Mesenchymal stem cell (in vitro differentiated cells and primary cell): ENCODE measurements at regions not wholly inside any gene's neighbourhood (a gene's known extent, or its start where the extent isn't known, plus 50 kb on each side); places are given as distances from the start of the nearest gene placed in this dataset.
"Not testable (repeated sequence)": the region's sequence is repeated elsewhere in the genome, so short reads cannot be mapped to it uniquely, and the experiment has no call there.

Experiments used
- DNase-seq: peaks from one replicate; pipeline ENCODE4 v3.0.0-alpha.2; 2013
- H2AFZ ChIP-seq: one replicate; pipeline ENCODE4 v1.6.1; 2013; ENCODE audit warnings: low read depth, mild to moderate bottlenecking, control low read depth, inconsistent platforms, low read length, moderate library complexity
- H2AK5ac ChIP-seq: 2 replicates; pipeline ENCODE4 v1.6.1; 2013; ENCODE audit warnings: low read length, moderate library complexity, mild to moderate bottlenecking, inconsistent platforms; ENCODE audit not compliant: severe bottlenecking
- H2BK120ac ChIP-seq: one replicate; pipeline ENCODE4 v1.6.1; 2013; ENCODE audit warnings: low read depth, mild to moderate bottlenecking, inconsistent platforms, low read length, moderate library complexity
- H2BK12ac ChIP-seq, 2 experiments: one replicate each; pipeline ENCODE4 v1.6.1; 2013; ENCODE audit warnings: inconsistent platforms in 2 of 2, low read length in 2 of 2, mild to moderate bottlenecking in 2 of 2, moderate library complexity in 2 of 2, control low read depth in 1 of 2
- H2BK15ac ChIP-seq: one replicate; pipeline ENCODE4 v1.6.1; 2013; ENCODE audit warnings: mild to moderate bottlenecking, low read depth, inconsistent platforms; ENCODE audit not compliant: poor library complexity, severe bottlenecking
- H2BK5ac ChIP-seq: 2 replicates; pipeline ENCODE4 v1.6.1; 2013; ENCODE audit warnings: low read depth, mild to moderate bottlenecking, low read length, control low read depth, inconsistent platforms; ENCODE audit not compliant: poor library complexity, severe bottlenecking
- H3K14ac ChIP-seq, 2 experiments: one replicate each; pipeline ENCODE4 v1.6.1; 2013; ENCODE audit warnings: inconsistent platforms in 2 of 2, low read length in 2 of 2, control low read depth in 1 of 2, mild to moderate bottlenecking in 1 of 2, moderate library complexity in 1 of 2
- H3K18ac ChIP-seq, 2 experiments: one replicate each; pipeline ENCODE4 v1.6.1; 2013; ENCODE audit warnings: inconsistent platforms in 2 of 2, low read length in 2 of 2, control low read depth in 1 of 2, low read depth in 1 of 2, mild to moderate bottlenecking in 1 of 2
- H3K23ac ChIP-seq, 2 experiments: one replicate each; pipeline ENCODE4 v1.6.1; 2013; ENCODE audit warnings: inconsistent platforms in 2 of 2, low read length in 2 of 2, mild to moderate bottlenecking in 2 of 2, moderate library complexity in 2 of 2, control low read depth in 1 of 2
- H3K27ac ChIP-seq: 2 replicates; pipeline ENCODE4 v1.5.1; 2013; ENCODE audit warnings: mild to moderate bottlenecking, moderate library complexity, low read length, control low read depth, inconsistent platforms; ENCODE audit not compliant: poor library complexity, severe bottlenecking
- H3K27me3 ChIP-seq, 2 experiments: 2 replicates each; pipeline versions ENCODE4 v1.6.1 to v1.7.0; 2013; ENCODE audit warnings: low read length in 2 of 2, mild to moderate bottlenecking in 2 of 2, moderate library complexity in 2 of 2, control low read depth in 1 of 2, inconsistent platforms in 1 of 2; ENCODE audit not compliant: control insufficient read depth in 1 of 2, insufficient read depth in 1 of 2
- H3K36me3 ChIP-seq, 2 experiments: 2 replicates each; pipeline versions ENCODE4 v1.6.1 to v1.7.0; 2013; ENCODE audit warnings: low read length in 2 of 2, control low read depth in 1 of 2, inconsistent platforms in 1 of 2, low read depth in 1 of 2, mild to moderate bottlenecking in 1 of 2; ENCODE audit not compliant: insufficient read depth in 2 of 2, control insufficient read depth in 1 of 2
- H3K4ac ChIP-seq, 2 experiments: one replicate each; pipeline ENCODE4 v1.6.1; 2013; ENCODE audit warnings: inconsistent platforms in 2 of 2, low read length in 2 of 2, mild to moderate bottlenecking in 2 of 2, moderate library complexity in 2 of 2, control low read depth in 1 of 2, low read depth in 1 of 2
- H3K4me1 ChIP-seq: 2 replicates; pipeline ENCODE4 v1.6.1; 2013; ENCODE audit warnings: low read depth, low read length, control low read depth; ENCODE audit not compliant: control insufficient read depth, insufficient read depth
- H3K4me2 ChIP-seq: 2 replicates; pipeline ENCODE4 v1.6.1; 2013; ENCODE audit warnings: low read length, mild to moderate bottlenecking, inconsistent platforms; ENCODE audit not compliant: poor library complexity, severe bottlenecking
- H3K4me3 ChIP-seq, 2 experiments: 2 replicates each; pipeline versions ENCODE4 v1.5.1 to v1.7.0; 2013; ENCODE audit warnings: low read length in 2 of 2, mild to moderate bottlenecking in 2 of 2, control low read depth in 1 of 2, low read depth in 1 of 2; ENCODE audit not compliant: insufficient read depth in 1 of 2
- H3K79me1 ChIP-seq: replicated peaks from 2 replicates; pipeline ENCODE4 v1.6.1; 2013; ENCODE audit warnings: mild to moderate bottlenecking, control low read depth, low read length, inconsistent platforms; ENCODE audit not compliant: poor library complexity, severe bottlenecking
- H3K9ac ChIP-seq: 2 replicates; pipeline ENCODE4 v1.7.0; 2013; ENCODE audit warnings: mild to moderate bottlenecking, low read length, moderate library complexity
- H3K9me3 ChIP-seq: 2 replicates; pipeline ENCODE4 v1.7.0; 2013; ENCODE audit warnings: mild to moderate bottlenecking, low read length; ENCODE audit not compliant: control insufficient read depth
- H4K8ac ChIP-seq: one replicate; pipeline ENCODE4 v1.6.1; 2013; ENCODE audit warnings: inconsistent platforms, mild to moderate bottlenecking, low read length, moderate library complexity
- H4K91ac ChIP-seq: one replicate; pipeline ENCODE4 v1.6.1; 2013; ENCODE audit warnings: mild to moderate bottlenecking, low read length, inconsistent platforms
- WGBS: methylation state at CpG from one replicate; pipeline ENCODE4 v1.1.7; 2013; ENCODE audit warnings: mixed read lengths; 5-methylcytosine and 5-hydroxymethylcytosine counted together

DNA sequence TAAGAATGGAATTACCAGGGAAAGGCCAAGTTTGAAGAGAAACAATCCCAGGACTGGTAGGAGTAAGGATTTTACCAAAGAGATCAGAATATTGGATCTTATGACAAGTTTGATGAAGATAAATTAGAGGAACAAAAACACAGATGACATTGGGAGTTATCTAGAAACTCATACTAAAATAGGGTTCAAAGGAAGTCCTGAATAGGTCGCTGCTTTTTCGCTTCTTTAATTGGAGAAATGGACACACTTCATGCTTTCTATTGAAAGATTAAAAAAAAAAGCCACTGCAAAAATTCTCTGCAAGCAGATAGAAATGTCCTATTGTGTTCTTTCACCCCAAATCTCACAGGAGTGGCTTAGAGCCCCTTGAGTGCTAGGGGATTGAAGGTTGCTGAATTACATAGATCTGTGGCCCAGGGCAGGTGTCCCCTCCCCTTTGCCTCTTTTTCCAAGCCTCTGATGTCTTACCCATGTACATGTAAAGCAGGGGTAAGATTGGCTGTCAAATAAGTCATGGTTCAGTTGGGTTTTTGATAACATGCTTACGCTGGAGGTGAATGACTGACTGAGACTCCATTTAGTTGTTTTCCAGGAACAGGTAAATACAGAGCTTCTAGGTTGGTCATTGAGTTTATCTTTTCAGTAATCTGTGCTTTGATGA lies 152.0 kb downstream of the OR13A1 start:
- Histone ChIP-seq H3K36me3 (no peaks in the 10 kb centered on the region), H3K18ac (no peak overlapping the region), H3K9ac (no peak overlapping the region), H3K4me3 (no peak overlapping the region), H2BK12ac (no peak overlapping the region), H3K14ac (no peak overlapping the region), H3K23ac (no peak overlapping the region), H3K27me3 (no peaks in the 10 kb centered on the region), H4K8ac (no peak overlapping the region), H4K91ac (no peak overlapping the region), H3K27ac (no peak overlapping the region), H3K4ac (no peak overlapping the region), H3K9me3 (no peaks in the 10 kb centered on the region), H3K79me1 (no peaks in the 10 kb centered on the region), H2BK120ac (no peak overlapping the region), H2AK5ac (no peak overlapping the region), H3K4me1 (no peaks in the 10 kb centered on the region), H2BK5ac (no peak overlapping the region), H2AFZ (no peak overlapping the region), H2BK15ac (no peak overlapping the region), H3K4me2 (no peak overlapping the region)
- DNase-seq: no peak
- WGBS: 92% methylated on average over 3 of the region's 3 CpGs

DNA sequence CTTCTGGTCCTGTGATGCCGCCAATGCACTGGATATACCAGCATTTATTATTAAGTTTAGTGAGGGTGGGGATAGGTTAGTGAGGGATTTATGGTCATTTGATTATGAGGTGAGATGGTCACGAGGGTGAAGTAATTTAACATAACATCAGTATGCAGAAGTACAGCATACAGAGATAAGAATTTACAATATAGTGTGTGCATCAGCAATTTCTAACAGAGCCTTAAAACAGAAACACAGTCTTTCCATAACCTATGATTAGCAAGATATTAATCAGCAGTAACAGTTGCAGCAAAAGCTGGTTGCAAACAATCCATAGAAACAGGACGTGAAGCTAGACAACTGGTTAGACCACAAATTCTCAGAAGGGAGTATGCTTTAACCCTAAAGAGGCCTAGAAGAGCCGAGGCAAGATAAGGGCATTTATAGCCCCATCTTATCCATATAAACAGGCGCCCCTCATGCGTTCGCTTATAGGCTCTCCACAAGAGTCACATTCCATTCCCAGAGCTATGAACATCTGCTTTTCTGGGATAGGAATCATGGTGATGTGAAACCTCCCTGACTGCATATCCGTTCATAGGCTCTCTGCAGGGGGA lies 139.8 kb downstream of the OR13A1 start:
- not testable (repeated sequence) for H2AK5ac ChIP-seq, H3K27ac ChIP-seq, H3K36me3 ChIP-seq, H2BK120ac ChIP-seq, H3K9me3 ChIP-seq, H3K18ac ChIP-seq, H3K4me1 ChIP-seq, H3K23ac ChIP-seq, H3K4me2 ChIP-seq, H4K8ac ChIP-seq, H3K27me3 ChIP-seq, H3K4me3 ChIP-seq, H2AFZ ChIP-seq, H2BK12ac ChIP-seq, H2BK5ac ChIP-seq, H3K79me1 ChIP-seq, H2BK15ac ChIP-seq, H3K14ac ChIP-seq, H3K9ac ChIP-seq, H3K4ac ChIP-seq, H4K91ac ChIP-seq
- peak; percentile 33 for DNase-seq
- 64% methylated on average over 7 of the region's 8 CpGs for WGBS

DNA sequence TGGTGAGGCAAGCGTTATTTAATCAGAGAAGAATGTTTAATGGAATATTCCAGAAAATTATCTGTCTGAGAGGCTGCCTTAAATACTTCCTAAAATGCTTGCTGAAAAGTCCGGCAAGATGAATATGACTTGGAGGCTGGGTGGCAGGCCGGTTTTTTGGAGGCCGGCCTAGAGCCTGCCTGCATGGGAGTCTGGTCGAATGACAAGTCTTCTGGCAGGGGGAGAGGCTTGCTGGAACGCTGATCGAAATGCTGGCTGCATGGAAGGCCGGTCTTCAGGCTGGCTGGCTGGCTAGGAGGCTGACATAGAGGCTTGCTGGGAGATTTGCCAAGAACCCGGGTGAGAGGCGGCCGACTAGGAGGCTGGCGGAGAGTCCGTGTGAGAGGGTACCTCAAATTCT lies 135.7 kb downstream of the OR13A1 start:
- no peak overlapping the region for H4K8ac ChIP-seq
- H3K79me1 ChIP-seq: no peaks in the 10 kb centered on the region
- no peak overlapping the region for H3K14ac ChIP-seq
- H3K9ac ChIP-seq: peak overlapping the region; percentile 51
- H3K23ac ChIP-seq: no peak overlapping the region
- H3K4me1 ChIP-seq: no peaks in the 10 kb centered on the region
- no peaks in the 10 kb centered on the region for H3K27me3 ChIP-seq
- H2AFZ ChIP-seq: no peak overlapping the region
- H2BK5ac ChIP-seq: no peak overlapping the region
- DNase-seq: no peak
- WGBS: 87% methylated on average over 13 of the region's 13 CpGs
- no peak overlapping the region for H4K91ac ChIP-seq
- no peak overlapping the region for H3K18ac ChIP-seq
- no peak overlapping the region for H3K4me2 ChIP-seq
- H3K4me3 ChIP-seq: no peak overlapping the region
- H3K4ac ChIP-seq: no peak overlapping the region
- no peak overlapping the region for H2BK15ac ChIP-seq
- H2BK120ac ChIP-seq: no peak overlapping the region
- H3K36me3 ChIP-seq: no peaks in the 10 kb centered on the region
- no peak overlapping the region for H2BK12ac ChIP-seq
- H2AK5ac ChIP-seq: no peak overlapping the region
- H3K9me3 ChIP-seq: no peaks in the 10 kb centered on the region
- H3K27ac ChIP-seq: no peak overlapping the region

DNA sequence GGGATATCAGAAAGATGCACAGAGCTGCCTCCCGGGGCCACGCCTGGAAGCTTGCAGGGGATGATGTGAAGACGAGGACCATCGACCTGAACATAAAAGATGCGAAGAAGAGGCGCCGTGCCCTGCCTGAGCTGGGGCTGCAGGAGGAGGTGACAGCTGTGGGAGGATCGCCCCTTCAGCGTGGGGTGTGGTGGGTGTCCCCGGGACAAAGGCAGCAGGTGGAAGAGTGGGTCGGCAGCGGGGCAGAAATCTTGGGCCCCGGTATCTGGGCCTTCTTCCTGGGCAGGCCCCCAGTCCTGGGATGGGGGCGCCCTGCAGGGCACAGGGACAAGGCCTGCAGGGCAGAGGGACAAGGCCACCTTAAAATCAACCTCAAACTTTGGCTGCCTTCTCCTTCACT lies 134.9 kb downstream of the OR13A1 start:
- Histone ChIP-seq H3K9ac (no peak overlapping the region), H3K4me1 (no peaks in the 10 kb centered on the region), H3K27me3 (no peaks in the 10 kb centered on the region), H3K36me3 (no peaks in the 10 kb centered on the region), H3K79me1 (no peaks in the 10 kb centered on the region), H2BK120ac (no peak overlapping the region), H4K8ac (no peak overlapping the region), H3K18ac (no peak overlapping the region), H4K91ac (no peak overlapping the region), H2BK12ac (no peak overlapping the region), H3K4ac (no peak overlapping the region), H2AK5ac (no peak overlapping the region), H3K23ac (no peak overlapping the region), H3K14ac (no peak overlapping the region), H3K27ac (no peak overlapping the region), H3K9me3 (no peaks in the 10 kb centered on the region), H3K4me3 (no peak overlapping the region), H3K4me2 (no peak overlapping the region), H2AFZ (no peak overlapping the region), H2BK15ac (no peak overlapping the region), H2BK5ac (no peak overlapping the region)
- DNase-seq: no peak
- 96% methylated on average over 14 of the region's 14 CpGs for WGBS
